ENCODE measurements at regions not wholly inside any gene's neighbourhood (a gene's known extent, or its start where the extent isn't known, plus 50 kb on each side); places are given as distances from the start of the nearest gene placed in this dataset.

DNA sequence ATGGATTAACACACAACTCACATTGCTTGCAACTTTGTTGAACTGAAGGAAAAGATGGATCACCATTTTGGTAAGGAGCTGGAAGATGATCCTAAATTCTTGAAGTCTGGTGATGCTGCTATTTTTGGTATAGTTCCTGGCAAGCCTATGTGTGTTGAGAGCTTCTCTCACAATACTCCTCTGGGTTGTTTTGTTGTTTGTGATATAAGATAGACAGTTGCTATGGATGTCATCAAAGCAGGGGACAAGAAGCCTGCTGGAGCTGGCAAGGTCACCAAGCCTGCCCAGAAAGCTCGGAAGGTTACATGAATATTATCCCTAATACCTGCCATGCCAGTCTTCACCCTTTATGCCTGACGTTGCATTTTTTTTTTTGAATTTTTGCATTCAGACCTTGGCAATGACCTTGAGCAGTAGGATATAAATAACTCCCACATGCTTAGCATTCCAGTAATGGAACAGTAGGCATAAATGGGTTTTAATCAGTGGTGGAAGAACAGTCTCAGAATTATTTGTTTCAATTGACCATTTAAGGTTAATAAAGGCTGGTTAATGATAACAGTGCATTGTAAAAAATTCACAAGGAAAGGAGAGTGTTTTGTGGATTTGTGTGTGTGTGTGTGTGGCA, 129.0 kb upstream of the SEL1L start:
- Histone ChIP-seq H3K9ac (replicated peaks; ENCODE audit: extremely low read depth, insufficient read depth, low read length) (no peak overlapping the region), H3K4me1 (ENCODE audit: control insufficient read depth, extremely low read depth, insufficient read depth, low read length) (no peaks in the 10 kb centered on the region), H3K9me1 (replicated peaks; ENCODE audit: control insufficient read depth, extremely low read depth, insufficient read depth, low read length) (no peaks in the 10 kb centered on the region), H4K20me1 (replicated peaks; ENCODE audit: control insufficient read depth, extremely low read depth, insufficient read depth, low read length) (no peaks in the 10 kb centered on the region), H2AFZ (ENCODE audit: low read depth, low read length) (no peak overlapping the region), H3K4me2 (ENCODE audit: insufficient read depth, low read length) (no peak overlapping the region), H3K27ac (ENCODE audit: insufficient read depth, low read depth, low read length) (no peak overlapping the region), H3K4me3 (replicated peaks in 1 of 3; ENCODE audit: insufficient read depth in 1 of 3, low read depth in 1 of 3, low read length in 3 of 3) (no peak overlapping the region), H3K36me3 (ENCODE audit: control insufficient read depth in 2 of 2, extremely low read depth in 1 of 2, insufficient read depth in 2 of 2, low read length in 2 of 2) (no peaks in the 10 kb centered on the region), H3K79me2 (ENCODE audit: control insufficient read depth, insufficient read depth, low read length) (no peaks in the 10 kb centered on the region), H3K27me3 (ENCODE audit: control insufficient read depth in 2 of 2, insufficient read depth in 2 of 2, low read length in 2 of 2) (no peaks in the 10 kb centered on the region), H3K9me3 (replicated peaks; ENCODE audit: control insufficient read depth, insufficient read depth, low read length) (peaks cover 2% of the 10 kb centered on the region)
- POLR2A ChIA-PET: no interaction called here
- CTCF ChIA-PET: no interaction called here
- dilution Hi-C loops (cut with MboI; ENCODE audit: extremely low pct_ligation_motif_present, low sequenced_read_pairs): no loop called here
- FAIRE-seq: no peak
- intact Hi-C loops (cut with micrococcal nuclease): no loop called here
- no peak for DNase-seq (ENCODE audit: low read depth, low spot score)
- BruUV-seq (replicated peaks): no TSS peak
- TF ChIP-seq, protein P1, sequence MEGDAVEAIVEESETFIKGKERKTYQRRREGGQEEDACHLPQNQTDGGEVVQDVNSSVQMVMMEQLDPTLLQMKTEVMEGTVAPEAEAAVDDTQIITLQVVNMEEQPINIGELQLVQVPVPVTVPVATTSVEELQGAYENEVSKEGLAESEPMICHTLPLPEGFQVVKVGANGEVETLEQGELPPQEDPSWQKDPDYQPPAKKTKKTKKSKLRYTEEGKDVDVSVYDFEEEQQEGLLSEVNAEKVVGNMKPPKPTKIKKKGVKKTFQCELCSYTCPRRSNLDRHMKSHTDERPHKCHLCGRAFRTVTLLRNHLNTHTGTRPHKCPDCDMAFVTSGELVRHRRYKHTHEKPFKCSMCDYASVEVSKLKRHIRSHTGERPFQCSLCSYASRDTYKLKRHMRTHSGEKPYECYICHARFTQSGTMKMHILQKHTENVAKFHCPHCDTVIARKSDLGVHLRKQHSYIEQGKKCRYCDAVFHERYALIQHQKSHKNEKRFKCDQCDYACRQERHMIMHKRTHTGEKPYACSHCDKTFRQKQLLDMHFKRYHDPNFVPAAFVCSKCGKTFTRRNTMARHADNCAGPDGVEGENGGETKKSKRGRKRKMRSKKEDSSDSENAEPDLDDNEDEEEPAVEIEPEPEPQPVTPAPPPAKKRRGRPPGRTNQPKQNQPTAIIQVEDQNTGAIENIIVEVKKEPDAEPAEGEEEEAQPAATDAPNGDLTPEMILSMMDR (IDR thresholded peaks at IDR 0.05; ENCODE audit: extremely low read depth in 1 of 2, insufficient read depth in 1 of 2, low read depth in 1 of 2, low read length in 2 of 2): no peak
- TF ChIP-seq MYC (IDR thresholded peaks at IDR 0.05; ENCODE audit: low read depth, low read length): no peak
- TF ChIP-seq POLR2A (IDR thresholded peaks at IDR 0.05; ENCODE audit: low read depth, low read length): no peak
- no peak for TF ChIP-seq GATA2 (IDR thresholded peaks at IDR 0.05; ENCODE audit: insufficient read depth, insufficient read length, low read depth, low read length)
- TF ChIP-seq EZH2 (IDR thresholded peaks at IDR 0.05; ENCODE audit: borderline replicate concordance, low read depth, low read length, severe bottlenecking): no peak
- no peak for TF ChIP-seq JUN (IDR thresholded peaks at IDR 0.05; ENCODE audit: borderline replicate concordance, insufficient read depth, insufficient read length, low read depth)
- TF ChIP-seq POLR2AphosphoS5 (IDR thresholded peaks at IDR 0.05; ENCODE audit: insufficient read depth, low read depth, low read length): no peak
- no peak for TF ChIP-seq MAX (IDR thresholded peaks at IDR 0.05; ENCODE audit: insufficient read depth, insufficient read length)
- no peak for TF ChIP-seq FOS (IDR thresholded peaks at IDR 0.05; ENCODE audit: borderline replicate concordance, insufficient read depth, low read length)
